Tibial artery (tissue), 4 donors: ENCODE measurements at regions not wholly inside any gene's neighbourhood (a gene's known extent, or its start where the extent isn't known, plus 50 kb on each side); places are given as distances from the start of the nearest gene placed in this dataset.

Source experiments
- DNase-seq, 2 donors: peaks; one replicate each; pipeline ENCODE4 v3.0.0-alpha.2; 2019
- H3K27ac ChIP-seq, 2 donors: fragments of 200-600 bp; sonication (generic) in 1 of 2; 1 replicate in 1 of 2; 2 replicates in 1 of 2; pipeline ENCODE4 v1.5.1; 2018 to 2019; ENCODE audit warnings: mild to moderate bottlenecking in 1 of 2
- H3K27me3 ChIP-seq, 2 donors: fragments of 200-600 bp; sonication (generic) in 1 of 2; one replicate each; pipeline versions ENCODE4 v1.5.1 to v1.6.0; 2016 to 2019
- H3K36me3 ChIP-seq, 3 donors: fragments of 200-600 bp; sonication (generic) in 2 of 3; one replicate each; pipeline ENCODE4 v1.5.1; 2016 to 2019; ENCODE audit warnings: mild to moderate bottlenecking in 2 of 3
- H3K4me1 ChIP-seq, 4 donors: fragments of 200-600 bp; sonication (generic) in 2 of 4; 1 replicate in 3 of 4; 2 replicates in 1 of 4; pipeline ENCODE4 v1.5.1; 2016 to 2019
- H3K4me3 ChIP-seq, 2 donors: fragments of 200-600 bp; sonication (generic) in 1 of 2; 1 replicate in 1 of 2; 2 replicates in 1 of 2; pipeline ENCODE4 v1.5.1; 2018 to 2019; ENCODE audit warnings: mild to moderate bottlenecking in 2 of 2
- H3K9me3 ChIP-seq, 3 donors: fragments of 200-600 bp; sonication (generic) in 1 of 3; one replicate each; pipeline ENCODE4 v1.5.1; 2016 to 2019
- CTCF ChIP-seq, 2 experiments: fragments of 200-600 bp in 1 of 2; fragments of 450-650 bp in 1 of 2; IDR thresholded peaks; one replicate each; pipeline ENCODE4 v1.5.1; 2017 to 2019; ENCODE audit warnings: antibody characterized with exemption in 2 of 2, mild to moderate bottlenecking in 1 of 2, moderate library complexity in 1 of 2
- intact Hi-C: fragments of 100-400 bp; cut with DNase I; formaldehyde crosslinking; loops from one replicate; pipeline ENCODE4 v1.15.0; 2023; ENCODE audit warnings: low total_unique reads

GRCh38 chr1:187504779-187505178, 676.0 kb downstream of the PLA2G4A start:
- no peak for DNase-seq
- no peak overlapping the region for H3K27ac ChIP-seq
- H3K4me3 ChIP-seq = no peak overlapping the region
- no peaks in the 10 kb centered on the region for H3K36me3 ChIP-seq
- no peaks in the 10 kb centered on the region for H3K27me3 ChIP-seq
- no peaks in the 10 kb centered on the region for H3K4me1 ChIP-seq
- TF ChIP-seq CTCF (IDR thresholded peaks at IDR 0.05) = no peak
- intact Hi-C loops = no loop called here
- no peaks in the 10 kb centered on the region for H3K9me3 ChIP-seq

- intact Hi-C loops = no loop called here
- DNase-seq = no peak
- no peaks in the 10 kb centered on the region for H3K36me3 ChIP-seq
- no peak overlapping the region for H3K4me3 ChIP-seq
- no peak for TF ChIP-seq CTCF (IDR thresholded peaks at IDR 0.05)
- H3K9me3 ChIP-seq = no peaks in the 10 kb centered on the region
- no peaks in the 10 kb centered on the region for H3K27me3 ChIP-seq
- H3K4me1 ChIP-seq = no peaks in the 10 kb centered on the region
- H3K27ac ChIP-seq = no peak overlapping the region
These were observed 680.3 kb downstream of the PLA2G4A start for GRCh38 chr1:187509091-187509490.

GRCh38 chr1:187513190-187513589, 684.4 kb downstream of the PLA2G4A start:
- Histone ChIP-seq H3K4me3 (no peak overlapping the region), H3K9me3 (no peaks in the 10 kb centered on the region), H3K36me3 (no peaks in the 10 kb centered on the region), H3K27me3 (no peaks in the 10 kb centered on the region), H3K27ac (no peak overlapping the region), H3K4me1 (no peaks in the 10 kb centered on the region)
- TF ChIP-seq CTCF (IDR thresholded peaks at IDR 0.05) = no peak
- intact Hi-C loops = no loop called here
- no peak for DNase-seq

- Histone ChIP-seq H3K27ac (no peak overlapping the region), H3K9me3 (no peaks in the 10 kb centered on the region), H3K4me1 (no peaks in the 10 kb centered on the region), H3K36me3 (no peaks in the 10 kb centered on the region), H3K27me3 (no peaks in the 10 kb centered on the region), H3K4me3 (no peak overlapping the region)
- no peak for DNase-seq
- intact Hi-C loops = no loop called here
- TF ChIP-seq CTCF (IDR thresholded peaks at IDR 0.05) = no peak
These were observed 685.4 kb downstream of the PLA2G4A start for GRCh38 chr1:187514110-187514509.

- no peaks in the 10 kb centered on the region for H3K36me3 ChIP-seq
- no peaks in the 10 kb centered on the region for H3K27me3 ChIP-seq
- no peak for DNase-seq
- no peak for TF ChIP-seq CTCF (IDR thresholded peaks at IDR 0.05)
- H3K4me3 ChIP-seq = no peak overlapping the region
- intact Hi-C loops = no loop called here
- H3K4me1 ChIP-seq = no peaks in the 10 kb centered on the region
- no peak overlapping the region for H3K27ac ChIP-seq
- no peaks in the 10 kb centered on the region for H3K9me3 ChIP-seq
These were observed 688.1 kb downstream of the PLA2G4A start for GRCh38 chr1:187516874-187517273.

- Histone ChIP-seq H3K4me3 (no peak overlapping the region), H3K27ac (no peak overlapping the region), H3K9me3 (no peaks in the 10 kb centered on the region), H3K27me3 (no peaks in the 10 kb centered on the region), H3K4me1 (no peaks in the 10 kb centered on the region), H3K36me3 (no peaks in the 10 kb centered on the region)
- no peak for DNase-seq
- intact Hi-C loops = no loop called here
- no peak for TF ChIP-seq CTCF (IDR thresholded peaks at IDR 0.05)
These were observed 688.8 kb downstream of the PLA2G4A start for GRCh38 chr1:187517546-187517945.
